Right atrium auricular region (tissue), 2 donors: ENCODE measurements at regions not wholly inside any gene's neighbourhood (a gene's known extent, or its start where the extent isn't known, plus 50 kb on each side); places are given as distances from the start of the nearest gene placed in this dataset.

Source experiments
- DNase-seq: peaks from one replicate; pipeline ENCODE4 v3.0.0-alpha.2; 2019; ENCODE audit warnings: low spot score
- H3K27ac ChIP-seq, 2 donors: fragments of 200-600 bp; sonication (generic); 1 replicate in 1 of 2; 2 replicates in 1 of 2; pipeline ENCODE4 v1.5.1; 2016 to 2019
- H3K27me3 ChIP-seq, 2 donors: fragments of 200-600 bp; sonication (generic); one replicate each; pipeline versions ENCODE4 v1.5.1 to v1.6.0; 2017 to 2019
- H3K36me3 ChIP-seq: fragments of 200-600 bp; sonication (generic); one replicate; pipeline ENCODE4 v1.5.1; 2016
- H3K4me1 ChIP-seq, 2 donors: fragments of 200-600 bp; sonication (generic); one replicate each; pipeline versions ENCODE4 v1.5.1 to v1.6.0; 2017 to 2019
- H3K4me3 ChIP-seq, 2 donors: fragments of 200-600 bp; sonication (generic); 1 replicate in 1 of 2; 2 replicates in 1 of 2; pipeline ENCODE4 v1.5.1; 2017 to 2019; ENCODE audit warnings: mild to moderate bottlenecking in 1 of 2, moderate library complexity in 1 of 2
- H3K9me3 ChIP-seq, 2 donors: fragments of 200-600 bp; sonication (generic); one replicate each; pipeline ENCODE4 v1.5.1; 2019
- CTCF ChIP-seq, 2 donors: fragments of 200-600 bp; sonication (generic); IDR thresholded peaks; one replicate each; pipeline ENCODE4 v1.5.1; 2019; ENCODE audit warnings: antibody characterized with exemption in 2 of 2

- no peak for TF ChIP-seq CTCF (IDR thresholded peaks at IDR 0.05)
- H3K27me3 ChIP-seq: no peaks in the 10 kb centered on the region
- H3K36me3 ChIP-seq: no peaks in the 10 kb centered on the region
- no peaks in the 10 kb centered on the region for H3K9me3 ChIP-seq
- DNase-seq: no peak
- H3K4me3 ChIP-seq: no peak overlapping the region
- no peaks in the 10 kb centered on the region for H3K4me1 ChIP-seq
- H3K27ac ChIP-seq: no peak overlapping the region
Observed at GRCh38 chr2:150045601-150046000, 441.9 kb downstream of the RND3 start.

- Histone ChIP-seq H3K4me3 (no peak overlapping the region), H3K9me3 (no peaks in the 10 kb centered on the region), H3K27me3 (no peaks in the 10 kb centered on the region), H3K27ac (no peak overlapping the region), H3K4me1 (no peaks in the 10 kb centered on the region), H3K36me3 (no peaks in the 10 kb centered on the region)
- no peak for DNase-seq
- TF ChIP-seq CTCF (IDR thresholded peaks at IDR 0.05): no peak
Observed at GRCh38 chr2:150043172-150043500, 444.3 kb downstream of the RND3 start.

GRCh38 chr2:150042500-150043171 is 444.8 kb downstream of the RND3 start:
- Histone ChIP-seq H3K27ac (no peak overlapping the region), H3K4me1 (no peaks in the 10 kb centered on the region), H3K4me3 (no peak overlapping the region), H3K36me3 (no peaks in the 10 kb centered on the region), H3K9me3 (no peaks in the 10 kb centered on the region), H3K27me3 (no peaks in the 10 kb centered on the region)
- no peak for TF ChIP-seq CTCF (IDR thresholded peaks at IDR 0.05)
- no peak for DNase-seq

GRCh38 chr2:150041722-150042425 is 445.6 kb downstream of the RND3 start:
- no peak for TF ChIP-seq CTCF (IDR thresholded peaks at IDR 0.05)

GRCh38 chr2:150036622-150037021 is 449.0 kb upstream of the MMADHC start:
- TF ChIP-seq CTCF (IDR thresholded peaks at IDR 0.05): no peak
- no peaks in the 10 kb centered on the region for H3K9me3 ChIP-seq
- H3K27ac ChIP-seq: no peak overlapping the region
- no peak overlapping the region for H3K4me3 ChIP-seq
- no peaks in the 10 kb centered on the region for H3K27me3 ChIP-seq
- H3K4me1 ChIP-seq: no peaks in the 10 kb centered on the region
- no peak for DNase-seq
- no peaks in the 10 kb centered on the region for H3K36me3 ChIP-seq

More at GRCh38 chr2:150041722-150042425, 445.6 kb downstream of the RND3 start:
- no peaks in the 10 kb centered on the region for H3K27me3 ChIP-seq
- no peaks in the 10 kb centered on the region for H3K36me3 ChIP-seq
- DNase-seq: no peak
- no peak overlapping the region for H3K27ac ChIP-seq
- no peaks in the 10 kb centered on the region for H3K9me3 ChIP-seq
- H3K4me1 ChIP-seq: no peaks in the 10 kb centered on the region
- H3K4me3 ChIP-seq: no peak overlapping the region
